Left lobe of liver (tissue), 2 donors: ENCODE measurements at regions not wholly inside any gene's neighbourhood (a gene's known extent, or its start where the extent isn't known, plus 50 kb on each side); places are given as distances from the start of the nearest gene placed in this dataset.

Experiments
- ATAC-seq: fragments of 200-7000 bp; cut with Tn5 transposase; one replicate; pipeline ENCODE4 v1.9.1; 2020; ENCODE audit warnings: mild to moderate bottlenecking, moderate library complexity
- DNase-seq: peaks from one replicate; pipeline ENCODE4 v3.0.0-alpha.2; 2020; ENCODE audit warnings: low spot score
- donor health status: DM: no; HTN: no; CAD: no; lungs with moderate emphysema.
- donor health status: DM: no; HTN: yes; CAD: no.

- no peak for ATAC-seq
- no peak for DNase-seq
Measured at GRCh38 chr5:167889276-167889675, 402.2 kb upstream of the WWC1 start.

DNA sequence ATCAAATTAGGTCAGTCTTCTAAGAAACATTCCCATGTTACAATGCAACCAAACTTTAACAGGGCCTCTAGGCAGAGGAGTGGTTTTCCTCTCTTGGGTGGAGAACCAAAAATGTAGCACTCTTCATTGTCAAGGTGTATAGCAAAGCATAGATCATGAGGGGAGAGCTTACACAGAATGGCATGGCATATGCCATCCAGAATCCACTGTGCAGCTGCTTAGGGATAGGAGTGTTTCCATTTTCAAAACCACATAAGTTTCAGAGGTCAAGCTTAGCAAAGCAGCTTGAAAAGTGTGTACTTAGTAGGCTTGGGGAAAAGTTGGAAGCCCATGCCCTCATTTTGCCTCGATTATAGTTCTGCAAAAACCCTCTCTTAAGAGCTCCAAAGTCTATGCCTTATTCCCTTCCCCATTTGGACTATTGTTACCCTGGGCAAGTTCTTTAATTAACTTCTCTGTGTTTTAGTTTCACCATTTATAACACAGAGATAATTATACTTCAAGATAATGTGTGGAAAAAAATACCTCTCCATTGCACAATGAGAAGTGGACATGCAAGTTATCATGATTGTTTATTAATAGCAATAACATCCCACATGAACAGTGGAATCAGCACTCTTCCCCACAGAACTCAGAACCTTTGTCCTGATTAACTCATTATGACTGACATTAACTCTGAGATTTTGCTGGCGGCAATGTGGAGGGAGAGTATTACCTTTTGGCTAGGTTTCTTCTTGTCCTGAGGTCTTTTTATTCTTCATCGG is 398.9 kb upstream of the WWC1 start:
- ATAC-seq (no peak), DNase-seq (no peak)

GRCh38 chr5:167893271-167893670 is 398.2 kb upstream of the WWC1 start:
- ATAC-seq: no peak
- DNase-seq: no peak

GRCh38 chr5:167894631-167895472 is 396.6 kb upstream of the WWC1 start:
- no peak for ATAC-seq
- no peak for DNase-seq

- ATAC-seq: no peak
- DNase-seq: no peak
Measured at GRCh38 chr5:167895899-167896659, 395.4 kb upstream of the WWC1 start.

DNA sequence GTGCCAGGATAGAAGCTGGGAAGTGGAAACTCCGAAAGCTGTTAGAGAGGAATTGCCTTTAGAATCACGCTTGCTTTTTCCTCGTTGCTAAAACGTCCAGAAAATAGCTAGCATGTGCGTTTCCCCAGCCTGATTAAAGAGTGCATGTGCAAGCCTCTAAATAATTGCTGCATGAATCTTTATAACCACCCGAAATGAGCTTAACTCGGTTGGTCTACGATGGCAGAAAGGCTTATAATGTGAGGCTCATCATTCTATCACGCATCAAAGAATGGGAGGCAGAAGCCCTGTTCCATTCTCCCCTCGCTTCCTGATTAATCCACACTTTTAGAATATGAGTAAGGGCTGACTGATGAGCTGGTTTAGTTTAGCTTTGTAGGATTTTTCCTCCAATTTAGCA is 394.6 kb upstream of the WWC1 start:
- no peak for DNase-seq
- ATAC-seq: no peak

- DNase-seq (no peak), ATAC-seq (no peak)
Measured at GRCh38 chr5:167897371-167897770, 394.1 kb upstream of the WWC1 start.

GRCh38 chr5:167898361-167899042 is 392.9 kb upstream of the WWC1 start:
- DNase-seq (no peak), ATAC-seq (no peak)

DNA sequence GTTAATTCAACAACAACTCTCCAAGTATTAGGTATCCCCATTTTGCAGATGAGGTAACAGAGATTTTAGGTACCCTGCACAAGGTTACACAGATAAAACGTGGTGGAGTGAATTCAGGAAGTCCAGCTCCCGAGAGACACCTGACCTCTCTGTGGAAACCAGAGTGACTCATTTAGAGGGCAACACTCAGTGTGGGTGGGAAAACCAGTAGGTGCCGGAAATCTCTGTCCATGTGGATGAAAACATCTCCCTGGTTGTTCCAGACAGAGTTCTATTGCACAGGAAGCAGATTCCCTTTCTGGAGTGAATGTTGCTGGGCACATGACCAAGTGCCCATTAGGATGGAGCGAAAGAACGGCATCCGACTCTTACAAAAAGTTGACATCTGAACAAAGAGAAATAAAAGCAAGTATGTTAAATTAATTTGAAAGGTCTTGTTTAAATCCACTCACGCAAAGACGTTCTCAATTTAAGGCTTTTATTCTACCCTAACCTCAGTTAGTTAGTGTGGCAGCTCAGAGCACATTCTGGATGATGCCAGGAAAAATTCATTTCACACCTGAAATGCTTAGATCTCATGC is 391.9 kb upstream of the WWC1 start:
- ATAC-seq (no peak), DNase-seq (no peak)

- ATAC-seq (no peak), DNase-seq (no peak)
Measured at GRCh38 chr5:167900340-167900935, 391.0 kb upstream of the WWC1 start.

DNA sequence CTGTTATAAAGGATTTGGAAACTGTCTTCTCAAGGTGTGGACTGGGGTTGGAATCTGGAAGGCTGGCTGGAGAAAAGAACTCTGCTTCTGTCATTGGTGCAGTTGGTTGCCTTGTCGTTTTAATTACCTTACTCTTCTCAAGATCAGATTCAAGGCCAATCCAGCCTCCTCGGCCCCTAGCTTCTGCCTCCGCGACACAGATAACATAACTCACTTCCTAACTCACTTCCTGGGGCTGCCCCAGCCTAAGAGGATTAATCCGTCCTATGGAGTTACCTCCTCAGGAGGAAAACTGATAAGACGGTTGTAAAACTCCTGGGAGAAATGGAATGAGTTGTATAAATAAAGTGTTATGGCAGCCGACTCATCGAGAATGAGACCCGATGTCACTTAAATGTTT is 389.1 kb upstream of the WWC1 start:
- DNase-seq (no peak), ATAC-seq (no peak)

- DNase-seq (no peak), ATAC-seq (no peak)
Measured at GRCh38 chr5:167903243-167903642, 388.2 kb upstream of the WWC1 start.

- ATAC-seq: no peak
- DNase-seq: no peak
Measured at GRCh38 chr5:167903659-167904058, 387.8 kb upstream of the WWC1 start.

GRCh38 chr5:167905919-167906853 is 385.3 kb upstream of the WWC1 start:
- ATAC-seq (no peak), DNase-seq (no peak)

DNA sequence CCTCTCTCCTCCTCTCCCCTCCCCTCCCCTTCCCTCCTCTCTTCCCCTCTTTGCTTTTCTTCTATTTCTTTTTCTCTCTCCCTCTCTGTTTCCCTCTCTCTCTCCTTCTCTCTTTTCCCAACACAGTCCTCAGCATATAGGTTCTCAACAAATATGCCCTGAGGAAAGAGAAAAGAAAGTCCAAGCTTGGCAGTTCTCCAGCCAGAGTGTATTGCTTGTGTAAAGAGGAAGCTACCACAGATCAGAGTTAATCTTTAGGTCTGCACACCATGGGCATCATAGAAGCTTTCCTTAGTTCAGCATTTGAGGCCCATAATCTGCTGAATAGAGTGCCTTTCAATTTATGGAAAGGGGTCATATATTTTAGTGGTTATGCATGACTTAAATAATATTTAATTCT is 382.8 kb upstream of the WWC1 start:
- no peak for DNase-seq

GRCh38 chr5:167912941-167913665 is 378.3 kb upstream of the WWC1 start:
- no peak for ATAC-seq
- DNase-seq: no peak

More for the DNA sequence above, 382.8 kb upstream of the WWC1 start:
- ATAC-seq: no peak

DNA sequence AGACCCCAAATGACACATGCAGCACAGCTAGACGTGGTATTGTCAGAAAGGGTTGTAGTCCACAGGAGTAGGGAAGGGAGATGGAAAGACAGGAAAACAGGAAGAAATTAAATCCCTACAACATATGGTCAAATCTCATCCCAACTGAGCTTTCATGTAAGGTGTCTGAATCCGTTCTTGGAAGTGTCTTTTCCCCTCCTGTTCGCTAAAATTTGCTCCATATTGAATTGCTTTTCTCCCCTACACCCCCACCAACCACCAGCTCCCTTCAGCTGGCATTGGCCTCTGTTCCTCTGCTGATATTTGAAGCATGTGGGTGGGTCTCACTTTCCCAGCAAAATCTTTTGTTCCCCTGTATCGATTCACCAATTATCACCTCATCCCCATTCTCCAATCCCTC is 376.2 kb upstream of the WWC1 start:
- ATAC-seq: no peak

DNA sequence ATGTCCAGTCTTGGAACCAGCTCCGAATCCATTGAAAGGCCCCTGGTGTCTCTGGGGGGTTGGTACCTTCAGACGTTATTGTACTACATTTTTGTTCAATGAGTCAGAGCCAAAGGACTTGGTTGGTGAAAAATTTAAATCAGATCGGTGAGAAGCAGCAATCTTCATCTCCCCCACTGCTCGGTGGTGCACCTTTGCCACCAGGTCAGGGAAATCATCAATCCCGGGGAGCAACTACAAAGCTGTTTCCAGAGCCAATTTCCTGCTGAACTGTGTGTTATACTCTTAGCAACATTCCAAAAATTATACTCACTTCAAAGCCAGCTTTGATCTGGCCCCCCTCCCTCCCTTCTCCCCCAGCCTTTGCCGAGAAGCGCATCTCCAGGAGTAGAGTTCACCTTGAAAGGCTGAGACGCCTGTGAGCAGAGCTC is 375.2 kb upstream of the WWC1 start:
- no peak for DNase-seq

More for the DNA sequence above, 376.2 kb upstream of the WWC1 start:
- DNase-seq: no peak

More for the DNA sequence above, 375.2 kb upstream of the WWC1 start:
- ATAC-seq: no peak
